ENCODE measurements at regions not wholly inside any gene's neighbourhood (a gene's known extent, or its start where the extent isn't known, plus 50 kb on each side); places are given as distances from the start of the nearest gene placed in this dataset.

- in situ Hi-C loops (cut with MboI; ENCODE audit: low sequenced_read_pairs) = no loop called here
Measured at GRCh38 chr10:42921951-42922350, 139.4 kb downstream of the BMS1 start.

More at GRCh38 chr10:42921951-42922350, 139.4 kb downstream of the BMS1 start:
- Histone ChIP-seq H3K36me3 (ENCODE audit: control insufficient read depth, insufficient read depth, low read length) (no peaks in the 10 kb centered on the region), H2BK20ac (ENCODE audit: low read depth, low read length) (no peak overlapping the region), H3K14ac (replicated peaks; ENCODE audit: low read depth, low read length) (no peak overlapping the region), H3K4me1 (ENCODE audit: control insufficient read depth, insufficient read depth, low read length) (no peaks in the 10 kb centered on the region), H2BK15ac (ENCODE audit: low read depth, low read length) (no peak overlapping the region), H4K91ac (ENCODE audit: insufficient read depth, low read depth, low read length) (no peak overlapping the region), H4K20me1 (ENCODE audit: insufficient read depth, low read length) (no peaks in the 10 kb centered on the region), H3K18ac (ENCODE audit: low read depth, low read length) (no peak overlapping the region), H2BK5ac (ENCODE audit: low read depth, low read length, poor library complexity, severe bottlenecking) (no peak overlapping the region), H4K5ac (ENCODE audit: low read depth, low read length) (no peak overlapping the region), H3K9me1 (ENCODE audit: insufficient read depth, low read length) (no peaks in the 10 kb centered on the region), H3K9ac (ENCODE audit: low read depth, low read length) (no peak overlapping the region), H2AFZ (replicated peaks; ENCODE audit: low read length, poor library complexity) (no peak overlapping the region), H3K9me3 (ENCODE audit: control insufficient read depth, insufficient read depth, low read length) (no peaks in the 10 kb centered on the region), H3K4ac (ENCODE audit: low read depth, low read length) (no peak overlapping the region), H3K27ac (ENCODE audit: insufficient read depth, low read length) (no peak overlapping the region), H3K23ac (ENCODE audit: low read depth, low read length) (no peak overlapping the region), H2AK5ac (ENCODE audit: low read depth, low read length) (no peak overlapping the region), H3K4me2 (ENCODE audit: low read depth, low read length) (no peak overlapping the region), H4K8ac (ENCODE audit: low read depth in 2 of 2, low read length in 2 of 2) (no peak overlapping the region), H3K27me3 (ENCODE audit: control insufficient read depth, insufficient read depth, low read length) (no peaks in the 10 kb centered on the region; the same call in 1 of the 2 replicates), H3K79me1 (ENCODE audit: low read depth in 1 of 2, low read length in 2 of 2) (no peaks in the 10 kb centered on the region), H2BK120ac (ENCODE audit: low read depth, low read length) (no peak overlapping the region), H3K4me3 (ENCODE audit: insufficient read depth, low read depth, low read length) (no peak overlapping the region), H3K56ac (ENCODE audit: extremely low read depth, insufficient read depth, low read length) (no peak overlapping the region), H2AK9ac (replicated peaks; ENCODE audit: low read depth, low read length, poor library complexity) (no peak overlapping the region)
- no peak for ATAC-seq (ENCODE audit: low read depth)
- no CpG with 5 or more reads among the region's 2 CpGs for WGBS, 2 experiments (ENCODE audit: extremely low coverage in 2 of 2, insufficient read length in 1 of 2)
- no peak for DNase-seq
- ChIA-PET POLR2A (ENCODE audit: unreplicated experiment) (no interaction called here), CTCF (no interaction called here)
- no TSS peak for BruUV-seq (replicated peaks)
- TF ChIP-seq BHLHE40 (IDR thresholded peaks at IDR 0.05; ENCODE audit: low read depth, low read length) (no peak), SMC3 (IDR thresholded peaks at IDR 0.05; ENCODE audit: low read depth, low read length) (no peak), FOS (IDR thresholded peaks at IDR 0.05; ENCODE audit: low read depth, low read length) (no peak), POLR2A (IDR thresholded peaks at IDR 0.05; ENCODE audit: low read depth, low read length) (no peak), ELK1 (IDR thresholded peaks at IDR 0.05; ENCODE audit: borderline replicate concordance, low read depth, low read length) (no peak), MAFK (IDR thresholded peaks at IDR 0.05; ENCODE audit: low read depth, low read length) (no peak), USF2 (IDR thresholded peaks at IDR 0.05; ENCODE audit: low read depth, low read length) (no peak), CHD1 (IDR thresholded peaks at IDR 0.05; ENCODE audit: low read depth, low read length) (no peak), MXI1 (IDR thresholded peaks at IDR 0.05; ENCODE audit: borderline replicate concordance, low read depth, low read length) (no peak), RAD21 (IDR thresholded peaks at IDR 0.05; ENCODE audit: low read length) (no peak)
- intact Hi-C loops (cut with micrococcal nuclease) (no loop called here), dilution Hi-C loops (cut with HindIII; ENCODE audit: low sequenced_read_pairs, unreplicated experiment) (no loop called here)

Data from IMR-90 (cell line).